ENCODE measurements at regions not wholly inside any gene's neighbourhood (a gene's known extent, or its start where the extent isn't known, plus 50 kb on each side); places are given as distances from the start of the nearest gene placed in this dataset.

- TF ChIP-seq ZNF701 (tag by site-specific recombination; IDR thresholded peaks at IDR 0.05) (no peak), SP3 (tag by site-specific recombination; IDR thresholded peaks at IDR 0.05) (no peak), SP7 (tag by site-specific recombination; IDR thresholded peaks at IDR 0.05) (no peak), ZNF621 (tag by site-specific recombination; IDR thresholded peaks at IDR 0.05) (no peak), ZNF580 (tag by site-specific recombination; IDR thresholded peaks at IDR 0.05) (peak; percentile 37; the same call in 1 of the 2 replicates), GLIS2 (tag by site-specific recombination; IDR thresholded peaks at IDR 0.05) (no peak), ZSCAN4 (tag by site-specific recombination; IDR thresholded peaks at IDR 0.05) (no peak), ZNF626 (tag by site-specific recombination; IDR thresholded peaks at IDR 0.05) (no peak), ZNF645 (tag by site-specific recombination; IDR thresholded peaks at IDR 0.05) (no peak), ZNF302 (tag by site-specific recombination; IDR thresholded peaks at IDR 0.05; ENCODE audit: low read depth) (no peak)
Measured at GRCh38 chr12:75650100-75650499, 138.7 kb upstream of the KRR1 start (continued).

GRCh38 chr12:75648856-75649255, 137.4 kb upstream of the KRR1 start:
- peaks cover 9% of the 10 kb centered on the region; the same call in 1 of the 2 replicates for H3K4me1 ChIP-seq (ENCODE audit: control insufficient read depth, insufficient read depth, low read length)
- no peak overlapping the region for H3K4me3 ChIP-seq (ENCODE audit: low read depth, low read length)
- no peaks in the 10 kb centered on the region for H3K36me3 ChIP-seq (ENCODE audit: control insufficient read depth in 2 of 2, insufficient read depth in 1 of 2, low read length in 2 of 2)
- no peaks in the 10 kb centered on the region for H3K9me3 ChIP-seq (ENCODE audit: control insufficient read depth, insufficient read depth, low read depth, low read length)
- ChIA-PET POLR2A (no interaction called here), CTCF (interaction anchor here (0.6 kb wide), 1 partner anchor 62 kb away, joined by 4 read pairs; no protein-coding TSS in a partner anchor)
- H3K27ac ChIP-seq (ENCODE audit: extremely low read depth, low read depth, low read length): no peak overlapping the region
- TF ChIP-seq ZFP41 (tag by site-specific recombination; IDR thresholded peaks at IDR 0.05; ENCODE audit: borderline replicate concordance): no peak
- TF ChIP-seq ZNF280C (tag by site-specific recombination; IDR thresholded peaks at IDR 0.05): no peak
- TF ChIP-seq ZFP69B (tag by site-specific recombination; IDR thresholded peaks at IDR 0.05): no peak
- TF ChIP-seq ZNF610 (tag by site-specific recombination; IDR thresholded peaks at IDR 0.05; ENCODE audit: borderline replicate concordance): no peak
- TF ChIP-seq ZNF223 (tag by site-specific recombination; IDR thresholded peaks at IDR 0.05): no peak
- no peak for TF ChIP-seq ZNF658 (tag by site-specific recombination; IDR thresholded peaks at IDR 0.05)
- TF ChIP-seq ZNF747 (tag by site-specific recombination; IDR thresholded peaks at IDR 0.05): no peak
- TF ChIP-seq ZNF596 (tag by site-specific recombination; IDR thresholded peaks at IDR 0.05): no peak
- TF ChIP-seq ZNF112 (tag by site-specific recombination; IDR thresholded peaks at IDR 0.05): no peak
- TF ChIP-seq PRDM1 (tag by site-specific recombination; IDR thresholded peaks at IDR 0.05): no peak
- TF ChIP-seq ZNF202 (tag by site-specific recombination; IDR thresholded peaks at IDR 0.05; ENCODE audit: borderline replicate concordance): no peak
